GM10266 (cell line): ENCODE measurements at regions not wholly inside any gene's neighbourhood (a gene's known extent, or its start where the extent isn't known, plus 50 kb on each side); places are given as distances from the start of the nearest gene placed in this dataset.

Experiments used
- DNase-seq: peaks from one replicate; pipeline ENCODE4 v3.0.0; 2012; ENCODE audit errors: extremely low spot score
- CTCF ChIP-seq: IDR thresholded peaks from 2 replicates; pipeline ENCODE4 v1.5.1; 2012; ENCODE audit warnings: mild to moderate bottlenecking, low read depth; ENCODE audit not compliant: control insufficient read depth, insufficient read depth; ENCODE audit errors: missing control alignments

GRCh38 chr18:10162340-10162739, 248.5 kb downstream of the VAPA start:
- no peak for TF ChIP-seq CTCF
- no peak for DNase-seq

- no peak for TF ChIP-seq CTCF
These were observed 250.7 kb downstream of the VAPA start for GRCh38 chr18:10164271-10165071.

GRCh38 chr18:10166164-10166807, 252.5 kb downstream of the VAPA start:
- no peak for DNase-seq
- no peak for TF ChIP-seq CTCF

More at GRCh38 chr18:10164271-10165071, 250.7 kb downstream of the VAPA start:
- DNase-seq: no peak

- TF ChIP-seq CTCF: no peak
- DNase-seq: no peak
These were observed 253.9 kb downstream of the VAPA start for GRCh38 chr18:10167759-10168158.

GRCh38 chr18:10168477-10168876, 254.7 kb downstream of the VAPA start:
- DNase-seq: no peak
- no peak for TF ChIP-seq CTCF

- TF ChIP-seq CTCF: no peak
- DNase-seq: no peak
These were observed 255.3 kb downstream of the VAPA start for GRCh38 chr18:10169064-10169562.

GRCh38 chr18:10169814-10170213, 256.0 kb downstream of the VAPA start:
- TF ChIP-seq CTCF: no peak
- no peak for DNase-seq
